ENCODE measurements at regions not wholly inside any gene's neighbourhood (a gene's known extent, or its start where the extent isn't known, plus 50 kb on each side); places are given as distances from the start of the nearest gene placed in this dataset.
"Not testable (repeated sequence)": the region's sequence is repeated elsewhere in the genome, so short reads cannot be mapped to it uniquely, and the experiment has no call there.

GRCh38 chr9:22170556-22170955 is 161.5 kb upstream of the CDKN2B start:
- DNase-seq = no peak

GRCh38 chr9:22170990-22171670 is 162.0 kb upstream of the CDKN2B start:
- DNase-seq = no peak

DNA sequence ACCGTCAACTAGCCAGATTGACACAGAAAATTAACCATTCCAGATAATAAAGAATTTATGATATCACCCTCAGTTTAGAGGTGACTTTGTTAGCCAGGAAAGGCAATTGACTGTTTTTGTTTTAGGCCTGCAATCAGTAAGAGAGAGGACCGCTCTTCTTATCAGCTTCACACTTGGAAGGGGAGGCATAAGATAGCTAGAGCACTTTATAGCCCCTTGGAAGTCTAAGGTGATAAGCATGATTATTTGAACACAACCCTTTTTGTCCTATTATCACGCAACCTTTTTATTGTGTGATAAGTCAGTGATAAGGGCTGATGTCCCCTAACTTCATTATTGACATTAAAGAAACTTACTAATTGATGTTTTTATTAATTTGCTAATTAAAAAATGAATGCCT is 162.6 kb upstream of the CDKN2B start:
- no peak for DNase-seq

DNA sequence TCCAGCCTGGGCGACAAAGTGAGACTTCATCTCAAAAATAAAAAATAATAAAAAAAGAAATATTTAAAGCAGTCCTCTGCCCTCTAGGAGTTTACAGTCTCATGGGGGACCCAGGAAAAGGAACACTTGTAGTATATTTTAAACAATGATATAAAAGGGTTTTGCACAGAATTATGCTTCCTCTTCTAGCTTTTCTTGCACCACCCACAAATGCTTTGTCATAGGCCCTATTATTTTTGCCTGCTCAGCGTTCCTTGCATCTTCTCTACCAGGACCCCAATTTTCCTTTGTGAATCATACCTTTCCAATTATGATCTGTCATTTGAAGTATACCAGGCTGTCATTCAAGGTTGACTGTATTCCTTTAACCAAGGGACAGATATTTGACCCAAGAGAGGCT is 164.8 kb upstream of the CDKN2B start:
- DNase-seq = no peak

- DNase-seq = no peak
Observed at GRCh38 chr9:22175972-22176545, 167.0 kb upstream of the CDKN2B start.

GRCh38 chr9:22181021-22181420 is 171.9 kb upstream of the CDKN2B start:
- DNase-seq = not testable (repeated sequence)

DNA sequence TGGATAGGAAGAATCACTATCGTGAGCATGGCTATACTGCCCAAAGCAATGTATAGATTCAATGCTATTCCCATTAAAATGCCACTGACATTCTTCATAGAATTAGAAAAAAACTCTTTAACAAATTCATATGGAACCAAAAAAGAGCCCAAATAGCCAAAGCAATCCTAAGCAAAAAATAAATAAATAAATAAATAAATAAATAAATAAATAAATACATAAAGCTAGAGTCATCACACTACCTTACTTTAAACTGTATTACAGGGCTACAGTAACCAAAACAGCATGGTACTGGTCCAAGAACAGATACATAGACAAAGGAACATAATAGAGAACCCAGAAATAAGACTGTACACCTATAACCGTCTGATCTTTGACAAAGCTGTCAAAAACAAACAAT is 180.4 kb upstream of the CDKN2B start:
- no peak for DNase-seq

GRCh38 chr9:22197000-22197399 is 187.9 kb upstream of the CDKN2B start:
- not testable (repeated sequence) for DNase-seq

GRCh38 chr9:22198681-22199080 is 189.6 kb upstream of the CDKN2B start:
- DNase-seq = no peak

- DNase-seq = no peak
Observed at GRCh38 chr9:22201256-22201655, 192.2 kb upstream of the CDKN2B start.

GRCh38 chr9:22203371-22204138 is 194.4 kb upstream of the CDKN2B start:
- DNase-seq = peak in 1 of 2 experiments; percentile 41

- no peak for DNase-seq
Observed at GRCh38 chr9:22204240-22204639, 195.1 kb upstream of the CDKN2B start.

DNA sequence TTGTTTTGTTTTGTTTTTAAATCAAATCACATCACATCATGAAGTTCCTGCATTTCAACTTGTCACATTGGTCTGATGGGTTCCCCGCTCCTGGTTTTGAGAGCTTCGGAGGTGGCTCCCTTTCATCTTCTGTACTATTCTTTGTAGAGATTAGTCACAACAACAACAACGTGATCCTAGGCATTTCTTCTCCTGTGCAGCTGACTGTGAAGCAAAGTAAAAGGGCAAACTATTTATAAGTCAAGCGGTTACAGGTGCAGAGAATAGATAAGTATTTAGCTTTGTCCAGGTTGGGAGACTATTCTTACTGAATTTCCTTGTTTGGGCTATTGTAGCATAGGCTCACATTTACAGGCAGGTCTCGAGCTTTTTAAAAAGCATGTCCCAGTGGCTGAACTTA is 197.7 kb upstream of the CDKN2B start:
- DNase-seq = peak; percentile 56 to 89

GRCh38 chr9:22208846-22209585 is 199.9 kb upstream of the CDKN2B start:
- peak in 1 of 2 experiments; percentile 41 for DNase-seq

DNA sequence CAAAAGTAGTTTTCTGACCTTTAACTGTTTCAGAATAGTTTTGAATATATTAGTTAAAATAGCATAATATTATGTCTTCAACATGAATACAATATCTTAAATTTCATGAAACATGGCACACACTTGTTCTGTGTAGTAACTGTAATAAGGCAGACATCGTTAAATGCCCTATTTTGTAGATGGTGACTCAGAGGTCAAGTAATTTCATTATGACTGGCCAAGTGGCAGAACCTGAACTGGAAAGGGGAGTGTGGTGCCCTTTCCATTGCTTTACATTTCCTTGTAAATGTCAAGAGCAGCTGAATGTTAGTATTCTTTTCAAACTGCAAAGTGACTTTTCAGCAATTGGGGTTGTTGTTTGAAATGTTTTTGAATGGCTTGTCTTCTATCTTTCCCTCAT is 201.2 kb upstream of the CDKN2B start:
- no peak for DNase-seq

DNA sequence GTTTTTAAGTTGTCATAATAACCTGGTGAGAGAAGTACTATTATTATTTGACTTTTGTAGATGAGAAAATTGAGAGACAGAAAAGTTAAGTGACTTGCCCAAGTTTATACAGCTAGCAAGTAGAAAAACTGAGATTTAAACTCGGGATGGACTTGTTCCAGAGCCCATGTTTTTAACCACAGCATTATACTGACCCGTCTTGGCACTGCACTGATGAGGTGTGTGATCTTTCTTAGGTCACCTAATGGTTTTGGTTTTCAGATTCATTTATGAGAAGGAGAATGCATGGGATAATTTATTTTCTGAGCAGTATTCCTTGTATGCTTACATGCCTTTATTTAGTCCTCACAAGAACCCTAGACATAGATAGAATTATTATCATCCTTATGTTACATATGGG is 201.8 kb upstream of the CDKN2B start:
- DNase-seq = no peak

- DNase-seq = no peak
Observed at GRCh38 chr9:22211588-22212360, 202.7 kb upstream of the CDKN2B start.

- DNase-seq = no peak
Observed at GRCh38 chr9:22214021-22214420, 204.9 kb upstream of the CDKN2B start.

DNA sequence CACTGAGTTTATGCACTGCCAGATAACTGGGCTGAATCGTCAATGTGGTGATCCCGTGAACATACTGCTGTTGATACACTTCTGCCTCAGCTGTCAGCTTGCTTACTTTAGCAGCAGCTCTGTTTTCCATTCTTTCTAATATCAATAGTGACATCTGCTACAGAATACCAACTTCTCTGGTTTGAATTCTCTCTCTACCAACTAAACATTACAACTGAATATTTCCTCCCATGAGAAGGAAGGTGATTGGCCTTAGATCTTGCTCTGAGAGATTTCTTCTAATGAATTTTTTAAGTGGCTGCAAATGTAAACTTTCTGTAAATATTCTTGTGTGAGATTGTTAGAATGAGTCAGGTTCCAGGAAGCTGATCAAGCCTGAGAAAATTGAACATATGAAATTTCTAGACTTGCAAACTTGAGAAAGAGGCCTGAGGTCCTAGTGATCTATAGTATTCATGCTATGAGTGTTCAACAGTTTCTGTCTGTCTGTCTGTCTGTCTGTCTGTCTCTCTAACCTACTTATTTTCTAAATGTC is 205.5 kb upstream of the CDKN2B start:
- no peak for DNase-seq

DNA sequence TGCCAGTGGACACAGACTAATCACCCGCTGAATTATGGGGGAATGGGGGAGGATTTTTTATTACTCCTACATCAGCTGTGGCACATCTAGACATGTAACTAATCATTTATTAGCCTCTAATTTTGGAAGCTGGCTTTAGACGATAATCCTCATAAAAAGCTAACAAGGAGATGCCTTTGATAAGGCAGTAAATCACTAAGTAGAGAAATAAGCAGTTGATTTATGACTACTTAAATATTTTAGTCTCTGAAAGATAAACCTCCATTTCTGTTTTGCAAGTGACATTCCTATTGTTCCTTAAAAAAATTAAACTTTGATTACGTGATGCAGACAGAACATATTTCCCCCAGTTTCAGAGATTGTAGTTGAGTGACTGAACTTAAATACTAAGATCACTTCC is 206.4 kb upstream of the CDKN2B start:
- DNase-seq = no peak

DNA sequence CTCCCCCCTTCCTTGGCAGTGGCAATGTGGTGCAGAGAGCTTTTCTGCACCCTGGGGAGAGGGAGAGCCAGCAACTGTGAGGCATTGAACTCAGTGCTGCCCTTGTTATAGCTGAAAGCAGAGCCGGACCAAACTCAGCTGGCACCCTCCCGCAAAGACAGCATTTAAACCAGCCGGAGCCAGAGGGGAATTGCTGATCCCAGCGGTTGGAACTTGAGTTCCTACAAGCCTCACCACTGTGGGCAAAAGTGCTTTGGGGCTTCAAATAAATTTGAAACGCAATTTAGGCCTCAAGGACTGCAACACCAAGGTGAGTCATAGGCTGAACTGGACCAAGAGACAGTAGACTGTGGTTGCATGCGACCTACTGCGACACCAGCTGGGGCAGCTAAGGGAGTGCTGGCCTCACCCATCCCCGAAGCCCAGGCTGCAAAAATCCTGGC is 207.6 kb upstream of the CDKN2B start:
- peak in 1 of 2 experiments; percentile 28 for DNase-seq

GRCh38 chr9:22217254-22217653 is 208.1 kb upstream of the CDKN2B start:
- DNase-seq = no peak

All from NCI-H187 (cell line).